H1 (cell line): ENCODE measurements at regions not wholly inside any gene's neighbourhood (a gene's known extent, or its start where the extent isn't known, plus 50 kb on each side); places are given as distances from the start of the nearest gene placed in this dataset.

Experiments used
- ASH2L ChIP-seq: fragments of 200-600, 300-600 bp; sonication (generic); IDR thresholded peaks from one replicate; pipeline ENCODE4 v1.7.1; 2017; ENCODE audit warnings: low read length
- CBX8 ChIP-seq: fragments of 300-800, 300-1000 bp; sonication (generic); IDR thresholded peaks from 2 replicates; pipeline ENCODE4 v1.7.1; 2016; ENCODE audit warnings: low read depth, low read length, borderline replicate concordance
- CTCF ChIP-seq, 3 experiments: IDR thresholded peaks; 1 replicate in 2 of 3; 2 replicates in 1 of 3; pipeline versions ENCODE4 v1.5.1 to v1.6.1; 2011; ENCODE audit warnings: low read length in 3 of 3, mild to moderate bottlenecking in 3 of 3, inconsistent platforms in 2 of 3, low read depth in 1 of 3, moderate library complexity in 1 of 3; ENCODE audit not compliant: insufficient read depth in 1 of 3; ENCODE audit errors: control extremely low read depth in 1 of 3
- MAX ChIP-seq: IDR thresholded peaks from 2 replicates; pipeline ENCODE4 v1.6.1; 2012; ENCODE audit warnings: inconsistent platforms
- PHF8 ChIP-seq: fragments of 200-600 bp; sonication (generic); conservative IDR thresholded peaks from 2 replicates; pipeline ENCODE4 v1.7.1; 2012; ENCODE audit warnings: low read depth, mild to moderate bottlenecking, inconsistent platforms, low read length, moderate library complexity
- POLR2AphosphoS5 ChIP-seq: IDR thresholded peaks from 2 replicates; pipeline ENCODE4 v1.6.1; 2011; ENCODE audit warnings: low read depth, low read length
- RXRA ChIP-seq: IDR thresholded peaks from 2 replicates; pipeline ENCODE4 v1.6.1; 2011; ENCODE audit warnings: low read depth, mild to moderate bottlenecking, low read length, moderate library complexity; ENCODE audit not compliant: insufficient read depth
- SP1 ChIP-seq: IDR thresholded peaks from 2 replicates; pipeline ENCODE4 v1.6.1; 2011; ENCODE audit warnings: low read depth, low read length
- ZNF274 ChIP-seq: IDR thresholded peaks from 2 replicates; pipeline ENCODE4 v1.7.0; 2012; ENCODE audit warnings: low read length, borderline replicate concordance; ENCODE audit errors: extremely low read depth

GRCh38 chr3:176321099-176321498, 876.2 kb downstream of the TBL1XR1 start:
- TF ChIP-seq SP1 (no peak), PHF8 (no peak), ZNF274 (no peak), ASH2L (no peak), CTCF (IDR thresholded peaks at IDR 0.05; ENCODE audit: control extremely low read depth in 1 of 3, insufficient read depth in 1 of 3, low read depth in 1 of 3, low read length in 3 of 3) (no peak), POLR2AphosphoS5 (no peak), MAX (no peak), CBX8 (no peak), RXRA (no peak)
